WERI-Rb-1 (cell line): ENCODE measurements at regions not wholly inside any gene's neighbourhood (a gene's known extent, or its start where the extent isn't known, plus 50 kb on each side); places are given as distances from the start of the nearest gene placed in this dataset.

Source experiments
- DNase-seq: peaks from one replicate; pipeline ENCODE4 v3.0.0-alpha.2; 2020
- H3K27ac ChIP-seq: fragments of 250-450 bp; sonication (Bioruptor Pico); 2 replicates; pipeline ENCODE4 v1.5.1; 2020; ENCODE audit warnings: mild to moderate bottlenecking, moderate library complexity
- H3K27me3 ChIP-seq: fragments of 250-450 bp; sonication (Bioruptor Pico); 2 replicates; pipeline ENCODE4 v1.5.1; 2021; ENCODE audit warnings: mild to moderate bottlenecking, low read depth, moderate library complexity; ENCODE audit not compliant: insufficient read depth, severe bottlenecking
- H3K36me3 ChIP-seq: fragments of 250-450 bp; sonication (Bioruptor Pico); 2 replicates; pipeline ENCODE4 v1.5.1; 2020; ENCODE audit warnings: mild to moderate bottlenecking, moderate library complexity
- H3K4me3 ChIP-seq: 2 replicates; pipeline ENCODE4 v1.5.1; 2011; ENCODE audit warnings: low read depth, mild to moderate bottlenecking, control low read depth, low read length
- H3K9me3 ChIP-seq: fragments of 250-450 bp; sonication (Bioruptor Pico); 2 replicates; pipeline ENCODE4 v1.5.1; 2021; ENCODE audit warnings: mild to moderate bottlenecking, moderate library complexity; ENCODE audit not compliant: severe bottlenecking
- CTCF ChIP-seq: IDR thresholded peaks from 2 replicates; pipeline ENCODE4 v1.5.1; 2011; ENCODE audit warnings: low read depth, mild to moderate bottlenecking, control low read depth, inconsistent platforms, low read length

- Histone ChIP-seq H3K4me3 (no peak overlapping the region), H3K27me3 (no peaks in the 10 kb centered on the region), H3K36me3 (no peaks in the 10 kb centered on the region), H3K27ac (no peak overlapping the region), H3K9me3 (no peaks in the 10 kb centered on the region)
- no peak for TF ChIP-seq CTCF
- DNase-seq: no peak
Observed at GRCh38 chr4:60923075-60923474, 277.1 kb upstream of the ADGRL3 start.

- no peak for DNase-seq
- H3K27me3 ChIP-seq: no peaks in the 10 kb centered on the region
- H3K4me3 ChIP-seq: no peak overlapping the region
- TF ChIP-seq CTCF: no peak
- H3K27ac ChIP-seq: no peak overlapping the region
- H3K9me3 ChIP-seq: no peaks in the 10 kb centered on the region
- H3K36me3 ChIP-seq: no peaks in the 10 kb centered on the region
Observed at GRCh38 chr4:60926624-60927023, 273.5 kb upstream of the ADGRL3 start.

- DNase-seq: no peak
- no peak for TF ChIP-seq CTCF
Observed at GRCh38 chr4:60930866-60931265, 269.3 kb upstream of the ADGRL3 start.

GRCh38 chr4:60934566-60935295 is 265.4 kb upstream of the ADGRL3 start:
- no peaks in the 10 kb centered on the region for H3K27me3 ChIP-seq
- no peaks in the 10 kb centered on the region for H3K9me3 ChIP-seq
- TF ChIP-seq CTCF: no peak
- H3K36me3 ChIP-seq: no peaks in the 10 kb centered on the region
- no peak overlapping the region for H3K4me3 ChIP-seq
- H3K27ac ChIP-seq: no peak overlapping the region
- DNase-seq: no peak

More at GRCh38 chr4:60930866-60931265, 269.3 kb upstream of the ADGRL3 start:
- Histone ChIP-seq H3K36me3 (no peaks in the 10 kb centered on the region), H3K27me3 (no peaks in the 10 kb centered on the region), H3K9me3 (no peaks in the 10 kb centered on the region), H3K4me3 (no peak overlapping the region), H3K27ac (no peak overlapping the region)

- no peak overlapping the region for H3K27ac ChIP-seq
- no peak overlapping the region for H3K4me3 ChIP-seq
- H3K9me3 ChIP-seq: no peaks in the 10 kb centered on the region
- no peak for TF ChIP-seq CTCF
- no peaks in the 10 kb centered on the region for H3K36me3 ChIP-seq
- no peaks in the 10 kb centered on the region for H3K27me3 ChIP-seq
- no peak for DNase-seq
Observed at GRCh38 chr4:60938181-60938580, 261.9 kb upstream of the ADGRL3 start.

GRCh38 chr4:60938621-60939020 is 261.5 kb upstream of the ADGRL3 start:
- no peaks in the 10 kb centered on the region for H3K36me3 ChIP-seq
- no peak overlapping the region for H3K27ac ChIP-seq
- H3K27me3 ChIP-seq: no peaks in the 10 kb centered on the region
- no peaks in the 10 kb centered on the region for H3K9me3 ChIP-seq
- H3K4me3 ChIP-seq: no peak overlapping the region
- no peak for TF ChIP-seq CTCF
- DNase-seq: no peak
